ENCODE measurements at regions not wholly inside any gene's neighbourhood (a gene's known extent, or its start where the extent isn't known, plus 50 kb on each side); places are given as distances from the start of the nearest gene placed in this dataset.

DNA sequence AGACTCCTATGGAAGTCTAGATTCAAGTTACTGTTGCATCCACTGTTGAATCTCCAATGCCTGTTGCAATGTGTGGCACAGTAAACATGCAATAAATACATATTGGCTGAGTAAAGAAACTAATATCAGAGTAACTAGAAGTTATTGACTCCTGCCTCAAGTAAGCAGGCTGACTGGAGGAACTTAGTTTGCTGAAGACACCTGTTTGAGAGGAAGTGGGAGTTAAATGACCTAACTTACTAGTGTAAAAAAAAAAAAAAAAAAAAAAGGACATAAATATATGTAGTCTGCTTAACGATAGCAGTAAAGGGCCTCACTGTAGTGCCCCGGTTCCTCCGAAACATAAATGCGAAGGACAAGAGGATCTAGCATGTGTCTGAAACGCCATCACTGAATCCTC lies 249.8 kb upstream of the PRDM1 start:
- WGBS, 2 donors, result 96% methylated on average over 5 of the region's 5 CpGs
- TF ChIP-seq, protein P1, sequence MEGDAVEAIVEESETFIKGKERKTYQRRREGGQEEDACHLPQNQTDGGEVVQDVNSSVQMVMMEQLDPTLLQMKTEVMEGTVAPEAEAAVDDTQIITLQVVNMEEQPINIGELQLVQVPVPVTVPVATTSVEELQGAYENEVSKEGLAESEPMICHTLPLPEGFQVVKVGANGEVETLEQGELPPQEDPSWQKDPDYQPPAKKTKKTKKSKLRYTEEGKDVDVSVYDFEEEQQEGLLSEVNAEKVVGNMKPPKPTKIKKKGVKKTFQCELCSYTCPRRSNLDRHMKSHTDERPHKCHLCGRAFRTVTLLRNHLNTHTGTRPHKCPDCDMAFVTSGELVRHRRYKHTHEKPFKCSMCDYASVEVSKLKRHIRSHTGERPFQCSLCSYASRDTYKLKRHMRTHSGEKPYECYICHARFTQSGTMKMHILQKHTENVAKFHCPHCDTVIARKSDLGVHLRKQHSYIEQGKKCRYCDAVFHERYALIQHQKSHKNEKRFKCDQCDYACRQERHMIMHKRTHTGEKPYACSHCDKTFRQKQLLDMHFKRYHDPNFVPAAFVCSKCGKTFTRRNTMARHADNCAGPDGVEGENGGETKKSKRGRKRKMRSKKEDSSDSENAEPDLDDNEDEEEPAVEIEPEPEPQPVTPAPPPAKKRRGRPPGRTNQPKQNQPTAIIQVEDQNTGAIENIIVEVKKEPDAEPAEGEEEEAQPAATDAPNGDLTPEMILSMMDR (IDR thresholded peaks at IDR 0.05), result no peak
- TF ChIP-seq EP300 (IDR thresholded peaks at IDR 0.05), result no peak
- TF ChIP-seq POLR2A (IDR thresholded peaks at IDR 0.05), result no peak
- no peaks in the 10 kb centered on the region for H3K36me3 ChIP-seq
- H3K9me3 ChIP-seq, result no peaks in the 10 kb centered on the region
- H3K4me1 ChIP-seq, result peaks cover 0 to 12% (median 2%) of the 10 kb centered on the region in 4 donors
- no peak for DNase-seq (ENCODE audit: low spot score in 2 of 2)
- H3K27ac ChIP-seq, result no peak overlapping the region
- no peak overlapping the region for H3K4me3 ChIP-seq
- H3K27me3 ChIP-seq, result no peaks in the 10 kb centered on the region

DNA sequence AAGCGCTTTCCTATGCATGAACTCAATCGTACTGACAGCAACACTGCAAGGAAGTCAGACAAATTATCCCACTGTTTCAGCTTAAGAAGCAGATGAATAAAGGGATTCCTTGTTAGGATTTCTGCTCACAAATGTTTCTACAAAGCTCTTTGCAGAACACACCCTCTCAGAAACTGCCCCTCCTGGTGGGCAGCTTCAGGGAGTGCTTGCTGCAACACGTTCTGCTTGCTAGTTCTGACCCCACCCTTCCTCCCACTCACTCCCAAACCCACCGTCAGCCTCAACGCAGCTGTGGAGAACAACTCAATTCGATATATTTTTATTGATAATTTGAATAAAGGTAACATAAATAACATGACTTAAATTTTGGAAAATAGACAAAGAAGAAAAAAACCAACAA lies 250.8 kb upstream of the PRDM1 start:
- TF ChIP-seq, protein P1 (IDR thresholded peaks at IDR 0.05), result peak in 4 of 5 experiments; percentile 16 to 34 (median 31)
- TF ChIP-seq EP300 (IDR thresholded peaks at IDR 0.05), result no peak
- H3K36me3 ChIP-seq, result no peaks in the 10 kb centered on the region
- no peak overlapping the region for H3K27ac ChIP-seq
- no peaks in the 10 kb centered on the region for H3K27me3 ChIP-seq
- no peak overlapping the region for H3K4me3 ChIP-seq
- WGBS, 2 donors, result 27 to 32% methylated on average over 6 of the region's 6 CpGs
- H3K9me3 ChIP-seq, result no peaks in the 10 kb centered on the region
- peaks cover 0 to 12% (median 2%) of the 10 kb centered on the region in 4 donors for H3K4me1 ChIP-seq
- no peak for DNase-seq (ENCODE audit: low spot score in 2 of 2)

- Histone ChIP-seq H3K27ac (no peak overlapping the region), H3K27me3 (no peaks in the 10 kb centered on the region), H3K4me1 (peaks cover 0 to 12% (median 2%) of the 10 kb centered on the region in 4 donors), H3K4me3 (no peak overlapping the region), H3K36me3 (no peaks in the 10 kb centered on the region), H3K9me3 (no peaks in the 10 kb centered on the region)
- TF ChIP-seq POLR2A (IDR thresholded peaks at IDR 0.05), result no peak
- TF ChIP-seq, protein P1 (IDR thresholded peaks at IDR 0.05), result no peak
- TF ChIP-seq EP300 (IDR thresholded peaks at IDR 0.05), result no peak
- WGBS, 2 donors, result 74 to 78% methylated on average over 7 of the region's 7 CpGs
- DNase-seq (ENCODE audit: low spot score in 2 of 2), result no peak
Observed at GRCh38 chr6:105833959-105834947, 251.9 kb upstream of the PRDM1 start.

- peaks cover 0 to 12% (median 2%) of the 10 kb centered on the region in 4 donors for H3K4me1 ChIP-seq
- H3K27me3 ChIP-seq, result no peaks in the 10 kb centered on the region
- WGBS, 2 donors, result 85 to 88% methylated on average over 5 of the region's 5 CpGs
- TF ChIP-seq POLR2A (IDR thresholded peaks at IDR 0.05) (no peak), EP300 (IDR thresholded peaks at IDR 0.05) (peak in 1 of 2 donors; percentile 43)
- TF ChIP-seq, protein P1 (IDR thresholded peaks at IDR 0.05), result no peak
- peak overlapping the region in 1 of 4 donors; percentile 50 for H3K27ac ChIP-seq
- H3K4me3 ChIP-seq, result no peak overlapping the region
- H3K36me3 ChIP-seq, result no peaks in the 10 kb centered on the region
- DNase-seq (ENCODE audit: low spot score in 2 of 2), result no peak
- H3K9me3 ChIP-seq, result no peaks in the 10 kb centered on the region
Observed at GRCh38 chr6:105832313-105832761, 253.8 kb upstream of the PRDM1 start.
